ENCODE measurements at regions not wholly inside any gene's neighbourhood (a gene's known extent, or its start where the extent isn't known, plus 50 kb on each side); places are given as distances from the start of the nearest gene placed in this dataset.

DNA sequence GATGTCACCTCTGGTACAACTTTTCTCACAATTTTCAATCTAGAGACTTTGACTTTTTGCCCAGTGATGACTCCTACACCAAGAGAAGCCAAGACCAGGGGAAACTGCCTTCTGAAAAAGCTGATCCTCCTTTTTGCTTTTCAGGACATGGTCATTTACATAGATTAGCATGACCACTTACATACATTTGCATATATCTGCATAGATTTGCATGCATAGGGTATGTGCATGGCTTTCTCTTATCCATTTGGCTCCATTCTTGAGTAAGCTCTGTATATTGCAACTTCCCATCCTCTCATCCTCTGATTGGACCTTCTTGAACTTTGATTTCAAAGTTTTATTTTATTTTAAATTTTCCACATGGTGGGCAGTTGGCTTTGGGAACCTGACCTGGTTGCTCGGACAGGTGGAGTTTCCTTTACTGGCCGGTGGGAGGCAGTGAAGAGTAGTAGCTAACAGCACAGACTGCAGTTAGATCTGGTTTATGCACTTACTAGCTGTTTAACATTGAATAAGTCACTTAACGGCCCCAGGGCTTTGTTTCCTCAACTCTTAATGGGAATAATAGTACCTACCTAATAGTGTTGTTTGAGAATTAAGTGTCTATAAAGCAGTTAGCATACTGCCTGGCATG lies 92.9 kb downstream of the GPR139 start:
- Histone ChIP-seq H3K9me3 (ENCODE audit: control insufficient read depth, insufficient read depth, low read length) (no peaks in the 10 kb centered on the region), H3K27ac (ENCODE audit: low read depth, low read length) (no peak overlapping the region), H3K4me1 (ENCODE audit: control insufficient read depth, low read length) (no peaks in the 10 kb centered on the region), H3F3A (ENCODE audit: control insufficient read depth, insufficient read depth) (no peaks in the 10 kb centered on the region), H3K9me2 (replicated peaks; ENCODE audit: control insufficient read depth, low read length) (no peaks in the 10 kb centered on the region), H4K20me1 (ENCODE audit: control insufficient read depth, insufficient read depth, low read depth, low read length) (no peaks in the 10 kb centered on the region), H3K27me3 (ENCODE audit: control insufficient read depth, low read length) (no peaks in the 10 kb centered on the region), H3K79me2 (ENCODE audit: control insufficient read depth, low read length) (no peaks in the 10 kb centered on the region), H3K4me2 (ENCODE audit: low read length) (no peak overlapping the region), H3K4me3 (ENCODE audit: low read length) (no peak overlapping the region), H3K36me3 (ENCODE audit: control insufficient read depth, low read length) (no peaks in the 10 kb centered on the region)
- TF ChIP-seq, protein P1, sequence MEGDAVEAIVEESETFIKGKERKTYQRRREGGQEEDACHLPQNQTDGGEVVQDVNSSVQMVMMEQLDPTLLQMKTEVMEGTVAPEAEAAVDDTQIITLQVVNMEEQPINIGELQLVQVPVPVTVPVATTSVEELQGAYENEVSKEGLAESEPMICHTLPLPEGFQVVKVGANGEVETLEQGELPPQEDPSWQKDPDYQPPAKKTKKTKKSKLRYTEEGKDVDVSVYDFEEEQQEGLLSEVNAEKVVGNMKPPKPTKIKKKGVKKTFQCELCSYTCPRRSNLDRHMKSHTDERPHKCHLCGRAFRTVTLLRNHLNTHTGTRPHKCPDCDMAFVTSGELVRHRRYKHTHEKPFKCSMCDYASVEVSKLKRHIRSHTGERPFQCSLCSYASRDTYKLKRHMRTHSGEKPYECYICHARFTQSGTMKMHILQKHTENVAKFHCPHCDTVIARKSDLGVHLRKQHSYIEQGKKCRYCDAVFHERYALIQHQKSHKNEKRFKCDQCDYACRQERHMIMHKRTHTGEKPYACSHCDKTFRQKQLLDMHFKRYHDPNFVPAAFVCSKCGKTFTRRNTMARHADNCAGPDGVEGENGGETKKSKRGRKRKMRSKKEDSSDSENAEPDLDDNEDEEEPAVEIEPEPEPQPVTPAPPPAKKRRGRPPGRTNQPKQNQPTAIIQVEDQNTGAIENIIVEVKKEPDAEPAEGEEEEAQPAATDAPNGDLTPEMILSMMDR (IDR thresholded peaks at IDR 0.05; ENCODE audit: low read depth, low read length, poor library complexity, severe bottlenecking): peak; percentile 65
- TF ChIP-seq EZH2phosphoT487 (IDR thresholded peaks at IDR 0.05; ENCODE audit: borderline replicate concordance, low read length): no peak

DNA sequence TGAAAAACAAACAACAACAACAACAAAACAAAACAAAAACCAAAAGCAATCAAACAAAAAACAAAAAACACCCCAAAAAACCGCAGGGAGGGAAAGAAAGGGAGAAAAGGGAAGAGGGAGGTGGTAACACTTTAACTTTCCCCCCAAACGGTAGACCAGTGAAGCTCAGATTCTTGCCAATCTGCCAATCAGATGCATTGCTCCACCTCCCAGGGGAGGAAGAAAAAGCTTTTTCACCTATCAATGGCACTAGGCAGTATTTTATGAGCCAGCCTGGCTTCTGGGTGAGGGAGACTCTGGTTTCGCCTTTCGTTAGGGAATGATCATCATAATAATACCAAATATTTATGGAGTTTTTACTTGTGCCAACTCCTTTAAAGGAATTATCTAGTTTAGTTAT lies 94.1 kb downstream of the GPR139 start:
- Histone ChIP-seq H3K36me3 (ENCODE audit: control insufficient read depth, low read length) (no peaks in the 10 kb centered on the region), H3K27me3 (ENCODE audit: control insufficient read depth, low read length) (no peaks in the 10 kb centered on the region), H3K4me3 (ENCODE audit: low read length) (no peak overlapping the region), H3K9me2 (replicated peaks; ENCODE audit: control insufficient read depth, low read length) (no peaks in the 10 kb centered on the region), H3F3A (ENCODE audit: control insufficient read depth, insufficient read depth) (no peaks in the 10 kb centered on the region), H3K4me2 (ENCODE audit: low read length) (no peak overlapping the region), H3K79me2 (ENCODE audit: control insufficient read depth, low read length) (no peaks in the 10 kb centered on the region), H4K20me1 (ENCODE audit: control insufficient read depth, insufficient read depth, low read depth, low read length) (no peaks in the 10 kb centered on the region), H3K4me1 (ENCODE audit: control insufficient read depth, low read length) (no peaks in the 10 kb centered on the region), H3K9me3 (ENCODE audit: control insufficient read depth, insufficient read depth, low read length) (no peaks in the 10 kb centered on the region), H3K27ac (ENCODE audit: low read depth, low read length) (no peak overlapping the region)
- no peak for TF ChIP-seq EZH2phosphoT487 (IDR thresholded peaks at IDR 0.05; ENCODE audit: borderline replicate concordance, low read length)
- TF ChIP-seq, protein P1 (IDR thresholded peaks at IDR 0.05; ENCODE audit: low read depth, low read length, poor library complexity, severe bottlenecking): no peak

DNA sequence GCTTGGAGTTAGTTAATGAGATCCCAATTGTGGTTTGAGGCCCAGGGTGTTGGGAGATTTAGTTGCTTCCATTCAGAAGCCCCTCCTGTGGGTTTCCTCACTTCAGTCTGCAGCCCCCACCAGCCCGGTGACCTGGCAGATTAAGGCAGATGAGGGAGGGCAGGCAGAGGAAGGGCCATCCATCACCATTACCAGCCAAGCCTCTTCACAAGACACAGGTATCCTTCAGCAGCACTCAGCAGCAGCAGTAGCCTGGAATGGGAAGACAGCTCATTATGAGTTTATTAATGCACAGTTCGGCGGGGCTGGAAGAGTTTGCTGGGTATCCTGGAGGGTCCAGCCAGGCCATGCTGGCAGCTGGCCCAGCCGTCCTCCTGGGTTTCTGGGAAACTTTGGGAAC lies 90.0 kb upstream of the GPRC5B start:
- Histone ChIP-seq H3K4me3 (ENCODE audit: low read length) (no peak overlapping the region), H3K4me1 (ENCODE audit: control insufficient read depth, low read length) (no peaks in the 10 kb centered on the region), H3K27me3 (ENCODE audit: control insufficient read depth, low read length) (no peaks in the 10 kb centered on the region), H3F3A (ENCODE audit: control insufficient read depth, insufficient read depth) (no peaks in the 10 kb centered on the region), H3K36me3 (ENCODE audit: control insufficient read depth, low read length) (no peaks in the 10 kb centered on the region), H3K27ac (ENCODE audit: low read depth, low read length) (no peak overlapping the region), H3K4me2 (ENCODE audit: low read length) (no peak overlapping the region), H3K9me2 (replicated peaks; ENCODE audit: control insufficient read depth, low read length) (no peaks in the 10 kb centered on the region), H4K20me1 (ENCODE audit: control insufficient read depth, insufficient read depth, low read depth, low read length) (no peaks in the 10 kb centered on the region), H3K79me2 (ENCODE audit: control insufficient read depth, low read length) (no peaks in the 10 kb centered on the region), H3K9me3 (ENCODE audit: control insufficient read depth, insufficient read depth, low read length) (no peaks in the 10 kb centered on the region)
- no peak for TF ChIP-seq EZH2phosphoT487 (IDR thresholded peaks at IDR 0.05; ENCODE audit: borderline replicate concordance, low read length)
- TF ChIP-seq, protein P1 (IDR thresholded peaks at IDR 0.05; ENCODE audit: low read depth, low read length, poor library complexity, severe bottlenecking): no peak
